ENCODE measurements at regions not wholly inside any gene's neighbourhood (a gene's known extent, or its start where the extent isn't known, plus 50 kb on each side); places are given as distances from the start of the nearest gene placed in this dataset.
"Not testable (repeated sequence)": the region's sequence is repeated elsewhere in the genome, so short reads cannot be mapped to it uniquely, and the experiment has no call there.

DNA sequence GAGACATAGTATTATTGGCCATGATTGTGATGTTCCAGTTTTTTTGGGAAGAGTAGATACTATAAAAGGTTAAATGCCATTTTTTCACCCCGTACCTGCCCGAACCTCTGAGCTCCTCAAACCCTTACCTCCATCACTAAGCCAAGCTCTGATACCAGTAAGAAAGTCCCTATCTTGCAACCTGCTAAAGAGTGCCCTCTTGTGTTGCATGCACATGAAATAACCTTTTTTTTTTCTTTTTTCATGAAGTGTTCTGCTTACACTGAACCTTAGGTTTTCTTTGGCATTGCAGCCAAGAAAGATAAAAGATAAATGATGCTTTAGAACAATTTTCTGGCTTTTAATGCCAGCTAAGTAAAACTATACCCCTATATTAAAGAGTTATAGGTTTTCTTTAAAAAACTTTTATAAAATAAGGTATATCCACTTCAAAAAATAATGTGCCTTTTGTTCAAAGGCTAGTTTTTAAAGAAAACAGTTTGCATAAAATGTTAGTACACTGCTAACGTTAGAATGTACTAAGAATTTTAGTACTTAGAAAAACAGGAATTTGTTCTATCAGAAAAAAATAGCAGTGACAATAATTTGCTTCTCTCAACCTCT, 295.3 kb upstream of the PMFBP1 start:
- FAIRE-seq: peak; percentile 78

DNA sequence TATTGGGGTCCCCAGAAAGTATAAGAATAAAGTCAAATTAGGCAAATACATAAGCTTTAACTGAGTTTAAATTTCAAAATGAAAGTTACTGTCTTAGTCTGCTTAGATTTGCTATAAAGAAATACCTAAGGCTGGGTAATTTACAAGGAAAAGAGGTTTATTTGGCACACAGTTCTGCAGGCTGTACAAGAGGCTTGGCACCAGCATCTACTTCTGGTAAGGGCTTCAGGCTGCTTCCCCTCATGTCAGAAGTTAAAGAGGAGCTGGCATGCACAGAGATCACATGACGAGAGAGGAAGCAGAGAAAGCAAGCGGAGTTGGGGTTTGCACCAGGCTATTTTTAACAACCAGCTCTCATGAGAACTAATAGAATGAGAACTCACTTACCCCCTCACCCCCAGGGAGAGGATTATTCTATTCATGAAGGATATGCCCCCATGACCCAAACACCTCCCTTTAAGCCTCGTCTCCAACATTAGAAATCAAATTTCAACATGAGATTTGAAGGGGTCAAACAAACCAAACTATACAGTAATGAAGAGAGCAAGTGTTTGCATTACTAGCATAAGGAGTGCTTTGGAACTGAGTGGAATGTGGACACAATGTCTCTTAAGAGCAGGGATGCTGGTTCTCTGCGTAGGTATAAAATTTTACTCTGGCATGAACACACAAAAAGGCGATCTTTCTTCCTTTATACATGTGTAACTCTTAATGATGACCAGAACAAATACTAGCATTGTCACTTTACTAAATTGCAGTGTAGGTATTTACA, 292.8 kb upstream of the PMFBP1 start:
- DNase-seq (ENCODE audit: insufficient read length, low spot score) (no peak), FAIRE-seq (no peak)

More for the DNA sequence above, 295.3 kb upstream of the PMFBP1 start:
- DNase-seq (ENCODE audit: insufficient read length, low spot score): no peak

DNA sequence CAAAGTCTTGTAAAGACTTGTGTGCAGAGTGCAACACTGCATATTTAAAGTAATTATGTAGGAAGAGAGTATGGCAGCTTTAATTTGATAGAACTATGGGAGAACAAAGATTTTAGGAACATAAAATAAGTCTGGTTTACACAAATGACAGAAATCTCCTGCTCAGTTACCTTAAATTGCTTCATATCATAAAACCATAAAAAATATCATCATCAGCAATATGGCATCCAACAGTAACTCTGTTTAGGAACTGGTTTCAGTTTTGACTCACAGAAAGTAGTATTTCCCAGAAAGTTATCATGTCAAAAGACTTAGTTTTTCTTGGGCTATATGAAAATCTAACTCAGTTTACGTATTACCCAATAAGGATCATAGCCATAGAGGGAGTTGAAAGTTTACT, 292.1 kb upstream of the PMFBP1 start:
- no peak for DNase-seq (ENCODE audit: insufficient read length, low spot score)
- peak; percentile 76 for FAIRE-seq

DNA sequence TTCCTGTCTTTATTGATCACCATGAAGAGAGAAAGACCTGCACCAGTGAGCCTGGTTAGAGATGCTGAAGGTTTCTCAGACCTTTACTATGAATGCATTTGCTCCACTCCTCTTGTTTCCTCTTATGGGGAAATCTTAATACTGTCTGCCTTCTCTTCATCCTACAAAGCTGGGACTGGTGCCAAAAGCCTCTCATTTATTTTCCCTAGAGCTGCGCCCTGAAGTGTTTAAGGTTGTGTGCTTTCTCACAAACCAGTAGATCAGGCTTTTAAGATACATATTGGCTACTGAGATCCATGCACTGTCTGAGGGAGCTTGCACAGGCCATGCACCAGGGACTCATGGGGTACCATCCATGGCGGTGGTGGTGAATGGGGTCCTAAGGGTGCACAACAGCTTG, 286.1 kb upstream of the PMFBP1 start:
- FAIRE-seq (no peak), DNase-seq (ENCODE audit: insufficient read length, low spot score) (no peak)

DNA sequence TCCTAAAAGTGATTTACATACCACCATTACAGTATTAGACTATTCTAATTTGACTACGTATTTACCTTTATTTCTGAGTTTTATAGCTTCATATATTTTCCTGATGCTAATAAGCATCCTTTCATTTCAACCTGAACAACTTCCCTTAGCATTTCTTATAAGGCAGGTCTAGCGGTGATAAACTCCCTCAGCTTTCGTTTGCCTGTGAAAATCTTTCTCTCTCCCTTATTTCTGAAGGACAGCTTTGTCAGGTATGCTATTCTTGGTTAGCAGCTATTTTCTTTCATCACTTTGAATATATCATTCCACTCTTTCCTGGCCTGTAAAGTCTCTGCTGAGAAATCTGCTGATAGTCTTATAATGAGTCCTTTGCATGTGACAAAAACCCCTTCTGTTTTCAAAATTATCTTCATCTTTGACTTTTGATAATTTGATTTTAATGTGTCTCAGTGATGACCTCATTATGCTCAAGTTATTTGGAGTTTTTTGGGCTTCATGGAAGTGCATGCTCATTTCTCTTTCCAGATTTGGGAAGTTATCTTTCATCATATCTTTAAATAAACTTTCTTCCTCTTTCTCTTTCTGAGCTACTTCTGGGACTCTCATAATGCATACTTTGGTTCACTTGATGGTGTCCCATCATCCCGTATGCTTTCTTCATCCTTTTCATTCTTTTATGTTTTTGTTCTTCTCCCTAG, 285.4 kb upstream of the PMFBP1 start:
- FAIRE-seq (no peak), DNase-seq (ENCODE audit: insufficient read length, low spot score) (no peak)

DNA sequence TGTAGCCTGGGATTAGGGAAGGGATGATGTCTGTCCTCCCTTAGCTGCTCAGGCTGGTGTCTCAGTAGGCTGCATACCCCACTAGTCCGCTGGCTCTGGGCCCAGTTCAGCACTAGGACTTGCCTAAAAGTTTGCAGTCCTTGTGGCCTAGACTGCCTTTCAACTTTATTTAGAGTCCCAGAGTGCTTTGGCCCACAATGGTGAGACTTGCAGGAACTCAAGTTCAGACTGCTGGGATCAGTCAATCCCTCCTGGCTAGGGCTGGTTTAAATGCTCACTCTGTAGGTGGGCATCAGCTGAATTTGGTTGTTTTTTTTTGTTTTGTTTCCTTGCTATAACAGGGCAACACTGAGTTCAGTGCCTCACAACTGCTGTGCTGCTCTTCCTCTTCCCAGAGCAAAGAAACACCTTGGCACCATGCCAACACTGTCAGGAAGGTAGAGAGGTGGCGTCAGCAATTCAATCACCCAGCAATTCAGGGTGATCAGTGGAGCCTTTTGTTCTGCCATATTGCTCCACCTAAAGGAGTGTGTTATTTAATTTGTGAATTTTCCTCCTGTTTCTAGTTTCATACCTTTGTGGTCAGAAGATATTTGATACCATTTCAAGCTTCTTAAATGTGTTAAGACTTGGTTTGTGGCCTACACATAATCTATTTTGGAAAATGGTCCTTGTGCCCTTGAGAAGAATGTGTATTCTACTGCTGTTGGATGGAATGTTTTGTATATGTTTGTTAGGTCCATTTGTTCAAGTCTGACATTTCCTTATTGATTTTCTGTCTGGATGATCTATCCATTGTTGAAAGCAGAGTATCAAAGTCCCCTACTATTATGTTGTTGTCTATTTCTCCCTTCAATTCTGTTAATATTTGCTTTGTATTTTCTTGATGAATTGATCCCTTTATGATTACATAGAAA, 284.0 kb upstream of the PMFBP1 start:
- DNase-seq (ENCODE audit: insufficient read length, low spot score) (no peak), FAIRE-seq (no peak)

DNA sequence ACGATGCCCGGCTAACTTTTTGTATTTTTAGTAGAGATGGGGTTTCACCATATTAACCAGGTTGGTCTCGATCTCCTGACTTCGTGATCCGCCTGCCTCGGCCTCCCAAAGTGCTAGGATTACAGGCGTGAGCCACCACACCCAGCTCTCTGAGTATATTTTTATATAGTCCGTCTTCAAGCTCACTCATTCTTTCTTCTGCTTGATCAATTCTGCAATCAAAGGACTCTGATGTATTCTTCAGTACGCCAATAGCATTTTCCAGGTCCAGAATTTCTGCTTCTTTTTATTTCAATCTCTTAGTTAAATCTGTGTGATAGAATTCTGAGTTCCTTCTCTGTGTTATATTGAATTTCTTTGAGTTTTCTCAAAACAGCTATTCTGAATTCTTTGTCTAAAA, 281.9 kb upstream of the PMFBP1 start:
- not testable (repeated sequence) for FAIRE-seq; DNase-seq (ENCODE audit: insufficient read length, low spot score)

DNA sequence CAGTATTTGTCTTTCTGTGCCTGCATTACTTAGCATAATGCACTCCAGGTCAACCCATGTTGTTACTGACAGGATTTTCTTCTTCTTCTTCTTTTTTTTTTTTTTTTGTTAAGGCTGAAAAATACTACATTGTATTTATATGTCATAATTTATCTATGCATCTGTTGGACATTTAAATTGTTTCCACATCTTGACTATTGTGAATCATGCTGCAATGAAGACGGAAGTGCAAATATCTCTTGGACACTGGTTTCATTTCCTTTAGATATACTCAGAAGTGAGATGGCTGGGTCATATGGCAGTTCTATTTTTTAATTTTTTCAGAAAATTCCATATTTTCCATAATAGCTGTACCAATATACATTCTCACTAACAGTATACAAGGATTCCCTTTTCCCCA, 272.7 kb upstream of the PMFBP1 start:
- no peak for FAIRE-seq
- DNase-seq (ENCODE audit: insufficient read length, low spot score): no peak

DNA sequence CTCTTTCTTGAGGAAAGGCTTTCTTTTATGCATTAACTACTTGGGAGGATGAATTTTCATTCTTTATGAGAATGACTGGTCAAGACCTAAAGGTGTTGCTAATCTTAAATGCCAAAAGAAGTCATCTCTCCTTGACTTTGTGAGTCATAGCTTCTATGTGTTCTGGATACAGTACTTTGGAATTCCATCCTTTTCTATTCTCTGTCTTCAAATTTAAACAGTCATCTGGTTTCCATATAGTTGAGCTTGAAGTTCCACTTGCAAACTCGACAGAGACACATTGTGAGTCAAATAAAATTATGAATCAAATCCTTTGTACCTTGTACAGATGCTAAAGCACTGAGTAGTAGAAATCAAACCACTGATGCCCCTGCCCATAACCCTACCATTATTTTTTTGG, 271.9 kb upstream of the PMFBP1 start:
- FAIRE-seq (no peak), DNase-seq (ENCODE audit: insufficient read length, low spot score) (no peak)

DNA sequence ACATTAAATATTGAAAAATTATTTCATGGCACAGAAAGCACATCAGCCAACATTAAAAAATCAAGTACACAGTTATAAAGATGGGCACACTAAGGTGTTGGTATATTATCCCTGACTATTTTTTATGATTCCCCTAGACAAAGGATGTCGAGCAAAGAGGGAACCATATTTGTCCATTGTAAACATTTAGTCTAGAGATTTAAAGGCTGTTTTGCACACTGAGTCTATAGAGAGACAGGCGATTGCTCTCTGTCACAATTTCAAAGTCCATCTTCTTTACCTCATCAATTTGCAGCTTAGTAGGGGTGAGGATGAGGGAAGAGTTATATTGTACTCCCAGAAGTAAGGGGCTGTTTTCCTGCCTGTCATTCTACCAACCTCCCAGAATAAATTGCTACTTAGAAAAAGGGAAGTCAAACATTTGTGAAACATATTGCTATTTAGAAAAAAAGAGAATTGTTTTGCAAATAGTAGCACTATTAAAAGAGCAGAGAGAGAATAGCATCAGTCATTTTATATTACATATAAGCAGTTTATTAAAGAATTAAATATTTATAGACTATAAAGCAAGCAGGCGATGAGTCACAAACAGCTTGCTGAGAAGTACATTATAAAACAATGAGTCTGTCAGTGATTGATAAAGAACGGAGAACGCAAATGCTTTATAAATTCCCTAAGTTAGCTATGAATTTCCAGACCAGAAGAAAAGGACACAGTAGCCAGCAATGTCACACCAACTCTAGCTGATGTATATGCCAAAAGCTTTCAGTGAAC, 270.6 kb upstream of the PMFBP1 start:
- FAIRE-seq (no peak), DNase-seq (ENCODE audit: insufficient read length, low spot score) (no peak)

DNA sequence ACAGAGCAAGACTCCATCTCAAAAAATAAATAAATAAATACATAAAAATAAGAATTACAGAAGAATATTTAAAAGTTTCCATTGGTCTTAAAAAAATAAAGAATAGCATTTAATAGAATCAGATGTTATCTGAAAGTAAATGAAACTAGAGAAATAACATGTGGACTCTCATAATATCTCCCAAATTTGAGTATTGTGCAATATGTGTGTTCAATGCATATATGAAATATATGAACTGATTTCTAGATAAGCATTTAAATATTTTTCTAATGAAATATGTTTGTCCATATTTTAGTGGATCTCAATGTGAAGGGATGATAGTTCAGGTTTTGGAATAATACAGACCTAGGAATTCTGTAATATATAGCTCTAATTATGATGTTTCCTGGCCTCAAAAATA, 265.9 kb upstream of the PMFBP1 start:
- DNase-seq (ENCODE audit: insufficient read length, low spot score) (no peak), FAIRE-seq (no peak)

DNA sequence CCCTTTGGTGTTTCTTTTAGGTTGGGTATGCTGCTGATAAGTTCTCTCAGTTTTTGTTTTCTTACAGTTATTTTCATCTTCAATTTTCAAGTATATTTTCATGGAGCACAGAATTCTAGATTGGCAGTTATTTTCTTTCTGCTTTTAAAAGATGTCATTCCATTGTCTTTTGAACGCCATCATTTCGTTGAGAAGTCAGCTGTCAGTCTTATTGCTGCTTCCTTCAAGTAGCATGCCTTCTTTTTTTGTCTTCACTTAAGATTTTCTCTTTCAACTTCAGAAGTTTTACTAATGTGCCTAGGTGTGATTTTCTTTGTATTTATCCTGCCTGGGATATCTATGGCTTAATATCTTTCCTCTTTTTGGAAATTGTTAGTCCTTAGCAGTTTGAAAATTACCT, 262.2 kb upstream of the PMFBP1 start:
- FAIRE-seq (no peak), DNase-seq (ENCODE audit: insufficient read length, low spot score) (no peak)

DNA sequence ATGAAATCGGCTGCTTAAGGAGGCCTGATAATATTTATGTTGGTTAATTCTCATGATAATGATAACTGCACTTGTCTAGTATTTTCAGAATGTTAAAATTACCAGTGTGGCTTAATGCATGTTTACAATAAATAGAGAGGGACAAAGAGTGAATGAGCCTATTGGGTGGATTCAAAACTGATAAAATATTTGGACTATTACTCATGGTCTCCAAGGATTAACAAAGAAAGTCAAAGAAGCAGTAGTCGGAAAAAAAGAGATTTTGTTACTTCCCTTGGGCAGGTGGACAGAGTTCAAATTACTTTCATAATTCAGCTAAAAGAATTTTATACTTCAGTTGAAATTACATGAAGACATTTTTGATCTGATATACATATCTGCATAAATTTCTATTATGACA, 258.2 kb upstream of the PMFBP1 start:
- FAIRE-seq (no peak), DNase-seq (ENCODE audit: insufficient read length, low spot score) (no peak)

DNA sequence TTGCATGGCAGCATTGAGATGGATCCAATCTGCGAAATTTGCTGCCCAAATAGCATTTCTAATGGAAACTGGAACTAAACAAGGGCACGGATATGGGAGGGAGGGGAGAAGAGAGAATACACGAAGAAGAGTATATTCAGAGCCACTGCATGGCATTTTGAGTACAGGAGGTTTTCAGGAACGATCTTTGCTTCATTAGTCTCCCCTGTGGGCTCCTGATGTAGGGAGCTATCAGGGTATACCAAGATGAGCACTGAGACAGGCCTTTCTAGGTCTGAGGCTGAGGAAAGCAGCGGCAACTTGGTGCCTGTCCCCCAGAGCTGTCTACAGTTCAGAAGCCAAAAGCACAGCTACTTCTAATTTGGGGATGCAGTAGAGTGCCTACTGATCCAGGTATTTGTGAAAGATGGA, 257.7 kb upstream of the PMFBP1 start:
- DNase-seq (ENCODE audit: insufficient read length, low spot score) (no peak), FAIRE-seq (no peak)

DNA sequence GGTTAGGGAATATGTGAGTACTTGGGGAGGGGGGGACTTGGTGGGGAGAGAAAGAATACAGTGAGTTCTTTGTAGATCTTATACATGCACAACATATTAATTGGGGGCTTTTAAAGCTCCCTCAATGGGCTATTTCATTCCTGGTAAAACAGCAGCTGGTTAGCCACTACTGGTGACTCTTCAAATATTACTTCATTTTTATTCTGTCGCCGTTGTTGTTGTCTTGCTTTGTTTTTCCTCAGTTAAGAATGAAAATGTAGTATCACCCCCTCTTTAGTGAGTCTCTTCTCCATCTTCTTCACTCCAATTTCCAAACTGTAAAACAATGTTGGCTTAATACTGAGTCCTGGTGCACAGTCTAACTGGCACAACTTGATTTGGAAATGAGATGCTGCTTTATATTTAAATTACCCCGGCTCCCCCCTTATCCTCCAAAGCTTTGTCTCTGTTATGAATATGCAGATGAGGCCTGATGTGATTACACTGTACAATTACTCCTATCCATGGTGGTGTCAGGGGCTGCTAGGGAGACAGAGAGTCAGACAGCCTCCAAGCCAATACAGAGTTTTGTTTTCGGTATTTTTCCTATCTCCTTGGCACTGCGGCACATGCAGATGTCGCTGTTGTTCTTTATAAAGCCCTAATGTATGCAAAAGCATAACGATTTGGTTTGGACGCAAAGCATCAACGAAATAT, 256.9 kb upstream of the PMFBP1 start:
- no peak for DNase-seq (ENCODE audit: insufficient read length, low spot score)

DNA sequence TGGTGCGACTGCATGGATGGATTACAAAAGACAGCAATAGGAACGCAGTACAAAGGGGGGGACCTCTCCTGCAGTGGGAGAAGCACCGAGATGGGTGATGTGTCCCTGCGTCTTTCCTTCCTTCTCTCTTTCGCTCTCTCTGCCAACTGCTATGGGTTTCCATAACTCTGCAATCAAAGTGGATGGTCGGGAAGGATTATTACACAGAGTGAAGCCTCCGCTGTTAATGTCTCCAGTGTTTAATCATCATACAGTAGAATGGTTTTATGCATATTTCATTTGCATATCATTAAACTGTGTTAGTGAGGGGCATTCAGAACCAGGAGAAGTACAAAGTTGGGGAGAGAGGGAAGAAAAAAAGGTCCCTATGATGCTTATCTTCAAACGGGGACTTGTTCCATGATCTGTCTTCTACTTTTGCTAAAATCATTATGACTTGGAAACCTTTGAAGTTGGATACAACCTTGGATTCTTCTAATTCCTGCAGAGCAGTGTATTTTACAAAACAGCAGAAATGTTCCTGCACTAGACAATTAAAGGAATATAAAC, 255.9 kb upstream of the PMFBP1 start:
- DNase-seq (ENCODE audit: insufficient read length, low spot score) (no peak), FAIRE-seq (no peak)

More for the DNA sequence above, 256.9 kb upstream of the PMFBP1 start:
- FAIRE-seq: no peak

DNA sequence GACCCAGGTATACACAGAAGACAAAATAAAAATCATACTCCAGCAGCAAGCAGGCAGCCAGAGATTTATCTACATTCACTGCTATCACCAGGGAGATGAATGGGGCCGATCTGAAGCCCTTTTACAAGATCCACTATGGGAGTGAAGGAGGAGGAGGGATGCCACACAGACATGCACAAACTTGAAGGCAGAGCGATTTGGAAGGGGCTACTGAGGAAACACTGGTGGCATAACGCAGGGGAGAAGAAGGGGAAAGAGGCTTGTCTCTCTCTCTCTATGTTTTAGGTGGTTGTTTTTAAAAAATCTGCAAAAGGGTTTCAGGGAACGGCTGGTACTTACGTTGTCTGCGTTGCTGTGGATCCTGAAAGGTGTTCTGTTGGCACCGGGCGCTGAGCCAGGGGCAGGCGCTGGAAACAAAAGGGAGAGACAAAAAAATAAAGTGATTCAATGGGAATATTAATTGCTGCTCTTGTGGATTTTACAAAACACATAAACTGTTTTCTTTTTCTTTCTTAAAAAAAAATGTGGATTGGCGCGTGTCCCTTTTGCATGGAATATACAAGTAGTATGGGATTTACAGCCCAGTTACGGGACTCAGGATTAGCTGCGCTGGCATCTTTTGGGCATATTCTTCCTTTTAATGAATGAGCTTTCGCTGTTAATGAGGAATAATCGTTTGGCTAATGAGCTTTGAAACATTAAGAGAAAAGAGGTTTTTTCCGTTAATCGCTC, 255.3 kb upstream of the PMFBP1 start:
- no peak for FAIRE-seq
- no peak for DNase-seq (ENCODE audit: insufficient read length, low spot score)

DNA sequence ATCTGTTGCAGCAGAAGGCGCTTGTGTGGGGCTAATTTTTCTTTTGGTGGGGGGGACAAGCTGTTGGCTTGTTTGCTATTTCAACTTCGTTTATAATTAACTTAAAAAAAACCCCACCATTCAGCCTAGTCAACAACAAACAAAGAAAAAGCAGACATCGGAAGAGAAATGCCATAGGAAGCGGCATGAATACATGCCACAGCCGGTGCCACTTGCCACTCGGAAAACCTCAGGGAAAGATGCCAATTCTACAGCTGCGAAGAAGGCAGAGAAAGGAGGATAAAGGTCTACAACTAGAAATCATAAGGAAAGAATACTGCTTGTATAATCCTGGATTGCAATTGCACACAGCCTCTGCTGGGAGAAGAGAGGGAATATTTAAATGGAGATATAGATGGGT, 254.4 kb upstream of the PMFBP1 start:
- DNase-seq (ENCODE audit: insufficient read length, low spot score) (no peak), FAIRE-seq (no peak)

All from GM19239 (cell line).